ENCODE measurements at regions not wholly inside any gene's neighbourhood (a gene's known extent, or its start where the extent isn't known, plus 50 kb on each side); places are given as distances from the start of the nearest gene placed in this dataset.

- TF ChIP-seq EZH2 (optimal IDR thresholded peaks at IDR 0.05; ENCODE audit: low read depth, low read length): no peak
- no peak for TF ChIP-seq CTCF (IDR thresholded peaks at IDR 0.05; ENCODE audit: low read length)
These were observed 197.1 kb downstream of the PHETA1 start for GRCh38 chr12:111171832-111172231.

All from MM.1S (cell line).